KMS-11 (cell line): ENCODE measurements at regions not wholly inside any gene's neighbourhood (a gene's known extent, or its start where the extent isn't known, plus 50 kb on each side); places are given as distances from the start of the nearest gene placed in this dataset.

ENCODE experiments used
- H2AFZ ChIP-seq: fragments of 200-600 bp; sonication (generic); 2 replicates; pipeline ENCODE4 v1.6.1; 2016; ENCODE audit warnings: antibody characterized with exemption, mixed run types, low read depth
- H3K27ac ChIP-seq: fragments of 200-600 bp; sonication (generic); 2 replicates; pipeline ENCODE4 v1.6.1; 2016; ENCODE audit warnings: mild to moderate bottlenecking, mixed run types
- H3K27me3 ChIP-seq: fragments of 200-600 bp; sonication (generic); 2 replicates; pipeline ENCODE4 v1.6.1; 2017; ENCODE audit warnings: mild to moderate bottlenecking, low read depth, mixed run types, moderate library complexity; ENCODE audit not compliant: insufficient read depth
- H3K36me3 ChIP-seq: fragments of 200-600 bp; sonication (generic); 2 replicates; pipeline ENCODE4 v1.6.1; 2017; ENCODE audit warnings: mild to moderate bottlenecking, mixed run types; ENCODE audit not compliant: insufficient read depth
- H3K4me1 ChIP-seq: fragments of 200-600 bp; sonication (generic); 2 replicates; pipeline ENCODE4 v1.6.1; 2016; ENCODE audit warnings: mild to moderate bottlenecking, low read depth, mixed run types; ENCODE audit not compliant: poor library complexity, severe bottlenecking
- H3K4me2 ChIP-seq: fragments of 200-600 bp; sonication (generic); 2 replicates; pipeline ENCODE4 v1.7.0; 2016; ENCODE audit warnings: mild to moderate bottlenecking, mixed run types
- H3K4me3 ChIP-seq: fragments of 200-600 bp; sonication (generic); IDR thresholded peaks from 2 replicates; pipeline ENCODE4 v1.6.1; 2017; ENCODE audit warnings: low read depth, low read length, mixed read lengths; ENCODE audit not compliant: insufficient read depth
- H3K79me2 ChIP-seq: fragments of 200-600 bp; sonication (generic); 2 replicates; pipeline ENCODE4 v1.6.1; 2016; ENCODE audit warnings: low read depth, mixed run types; ENCODE audit not compliant: insufficient read depth
- H3K9ac ChIP-seq: fragments of 200-600 bp; sonication (generic); 2 replicates; pipeline ENCODE4 v1.6.1; 2016; ENCODE audit warnings: mild to moderate bottlenecking, mixed run types
- H4K20me1 ChIP-seq: fragments of 200-600 bp; sonication (generic); 2 replicates; pipeline ENCODE4 v1.6.1; 2016; ENCODE audit warnings: mild to moderate bottlenecking, mixed run types; ENCODE audit not compliant: insufficient read depth
- TF ChIP-seq, protein P1 (sequence below): fragments of 200-600 bp; sonication (generic); conservative IDR thresholded peaks from 2 replicates; pipeline ENCODE4 v1.6.1; 2017; ENCODE audit warnings: low read depth, mild to moderate bottlenecking, antibody characterized with exemption, low read length, moderate library complexity, mixed read lengths

DNA sequence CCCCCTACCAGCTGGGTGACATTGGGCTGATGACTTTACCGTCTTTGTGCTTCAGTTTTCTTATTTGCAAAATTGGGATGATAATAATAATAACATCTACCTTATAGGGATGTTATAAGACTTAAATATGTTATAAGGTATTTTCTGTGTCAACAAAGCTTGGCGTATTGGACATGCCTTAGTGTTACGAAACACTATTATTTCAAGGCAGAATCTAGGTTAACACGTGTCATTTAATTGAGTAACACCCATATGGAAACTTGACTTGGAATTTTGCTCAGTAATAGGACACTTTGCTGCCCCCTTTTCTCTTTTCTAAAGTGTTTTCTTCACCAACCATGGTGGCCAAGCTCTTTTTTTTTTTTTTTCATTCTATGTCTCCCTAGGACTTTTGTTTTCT is 294.2 kb upstream of the SALL1 start:
- H2AFZ ChIP-seq: no peak overlapping the region
- H3K4me3 ChIP-seq: no peak overlapping the region
- TF ChIP-seq, protein P1, sequence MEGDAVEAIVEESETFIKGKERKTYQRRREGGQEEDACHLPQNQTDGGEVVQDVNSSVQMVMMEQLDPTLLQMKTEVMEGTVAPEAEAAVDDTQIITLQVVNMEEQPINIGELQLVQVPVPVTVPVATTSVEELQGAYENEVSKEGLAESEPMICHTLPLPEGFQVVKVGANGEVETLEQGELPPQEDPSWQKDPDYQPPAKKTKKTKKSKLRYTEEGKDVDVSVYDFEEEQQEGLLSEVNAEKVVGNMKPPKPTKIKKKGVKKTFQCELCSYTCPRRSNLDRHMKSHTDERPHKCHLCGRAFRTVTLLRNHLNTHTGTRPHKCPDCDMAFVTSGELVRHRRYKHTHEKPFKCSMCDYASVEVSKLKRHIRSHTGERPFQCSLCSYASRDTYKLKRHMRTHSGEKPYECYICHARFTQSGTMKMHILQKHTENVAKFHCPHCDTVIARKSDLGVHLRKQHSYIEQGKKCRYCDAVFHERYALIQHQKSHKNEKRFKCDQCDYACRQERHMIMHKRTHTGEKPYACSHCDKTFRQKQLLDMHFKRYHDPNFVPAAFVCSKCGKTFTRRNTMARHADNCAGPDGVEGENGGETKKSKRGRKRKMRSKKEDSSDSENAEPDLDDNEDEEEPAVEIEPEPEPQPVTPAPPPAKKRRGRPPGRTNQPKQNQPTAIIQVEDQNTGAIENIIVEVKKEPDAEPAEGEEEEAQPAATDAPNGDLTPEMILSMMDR: no peak
- H4K20me1 ChIP-seq: no peaks in the 10 kb centered on the region
- no peaks in the 10 kb centered on the region for H3K36me3 ChIP-seq
- no peaks in the 10 kb centered on the region for H3K79me2 ChIP-seq
- no peaks in the 10 kb centered on the region for H3K27me3 ChIP-seq
- H3K27ac ChIP-seq: no peak overlapping the region
- no peak overlapping the region for H3K4me2 ChIP-seq
- no peak overlapping the region for H3K9ac ChIP-seq
- no peaks in the 10 kb centered on the region for H3K4me1 ChIP-seq

DNA sequence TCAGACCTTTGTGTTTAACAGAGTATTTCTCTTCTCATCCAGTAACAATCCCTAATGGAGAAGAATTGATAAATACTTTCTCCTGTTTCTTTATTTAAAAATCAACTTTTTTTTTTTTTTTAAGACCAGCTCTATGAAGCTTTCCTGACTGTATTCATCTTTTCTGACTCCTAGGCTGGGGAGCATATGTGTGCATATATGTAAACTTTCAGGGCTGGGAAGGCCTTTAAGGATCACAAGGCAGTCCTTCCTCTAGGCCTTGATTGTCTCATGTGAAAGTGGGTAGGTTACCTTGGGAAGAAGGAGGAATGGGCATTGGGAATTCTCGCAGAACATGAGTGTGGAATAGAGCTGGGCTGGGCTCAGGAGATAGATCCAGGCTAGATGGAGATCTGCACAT is 292.9 kb upstream of the SALL1 start:
- no peaks in the 10 kb centered on the region for H3K27me3 ChIP-seq
- H2AFZ ChIP-seq: no peak overlapping the region
- H3K4me3 ChIP-seq: no peak overlapping the region
- H3K4me2 ChIP-seq: no peak overlapping the region
- TF ChIP-seq, protein P1: no peak
- H3K4me1 ChIP-seq: no peaks in the 10 kb centered on the region
- no peak overlapping the region for H3K27ac ChIP-seq
- H4K20me1 ChIP-seq: no peaks in the 10 kb centered on the region
- no peak overlapping the region for H3K9ac ChIP-seq
- H3K36me3 ChIP-seq: no peaks in the 10 kb centered on the region
- no peaks in the 10 kb centered on the region for H3K79me2 ChIP-seq

DNA sequence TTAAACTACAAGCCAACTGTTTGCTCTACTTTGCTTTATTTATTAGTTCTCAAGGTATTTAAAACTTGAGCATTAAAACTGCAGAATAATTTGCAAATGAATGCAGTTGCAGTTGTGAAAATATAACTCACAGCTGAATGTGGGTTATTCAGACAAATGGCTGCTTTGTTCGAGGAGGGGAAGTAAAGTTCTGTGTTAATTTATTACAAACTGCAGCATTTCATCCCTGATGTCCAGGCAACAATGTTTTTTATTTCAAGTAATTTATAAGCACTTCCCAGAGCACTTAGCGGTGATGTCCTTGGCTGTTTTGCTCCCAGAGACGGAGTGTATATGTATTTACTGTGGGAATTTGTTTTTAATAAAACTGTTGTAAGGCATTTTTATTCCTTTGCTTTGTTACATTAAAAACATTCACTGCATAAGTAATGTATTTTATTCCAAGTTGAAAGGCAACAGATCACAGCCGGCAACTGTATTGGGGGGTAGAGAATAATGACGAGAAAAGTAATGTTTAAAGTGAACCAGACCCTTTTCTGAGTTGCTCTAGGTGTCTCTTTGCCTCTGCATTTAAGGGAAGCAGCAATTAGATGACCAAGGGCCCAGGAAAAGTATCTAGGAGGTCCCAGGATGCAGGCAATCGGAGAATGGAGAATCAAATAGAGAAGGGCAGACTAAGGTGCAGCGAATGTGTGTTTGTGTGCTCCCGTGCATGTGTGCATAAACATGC is 291.2 kb upstream of the SALL1 start:
- no peak overlapping the region for H3K4me2 ChIP-seq
- no peaks in the 10 kb centered on the region for H3K4me1 ChIP-seq
- no peak overlapping the region for H3K9ac ChIP-seq
- H3K4me3 ChIP-seq: no peak overlapping the region
- no peak overlapping the region for H2AFZ ChIP-seq
- H3K27ac ChIP-seq: no peak overlapping the region
- H4K20me1 ChIP-seq: no peaks in the 10 kb centered on the region
- H3K36me3 ChIP-seq: no peaks in the 10 kb centered on the region
- TF ChIP-seq, protein P1: no peak
- no peaks in the 10 kb centered on the region for H3K27me3 ChIP-seq
- H3K79me2 ChIP-seq: no peaks in the 10 kb centered on the region

DNA sequence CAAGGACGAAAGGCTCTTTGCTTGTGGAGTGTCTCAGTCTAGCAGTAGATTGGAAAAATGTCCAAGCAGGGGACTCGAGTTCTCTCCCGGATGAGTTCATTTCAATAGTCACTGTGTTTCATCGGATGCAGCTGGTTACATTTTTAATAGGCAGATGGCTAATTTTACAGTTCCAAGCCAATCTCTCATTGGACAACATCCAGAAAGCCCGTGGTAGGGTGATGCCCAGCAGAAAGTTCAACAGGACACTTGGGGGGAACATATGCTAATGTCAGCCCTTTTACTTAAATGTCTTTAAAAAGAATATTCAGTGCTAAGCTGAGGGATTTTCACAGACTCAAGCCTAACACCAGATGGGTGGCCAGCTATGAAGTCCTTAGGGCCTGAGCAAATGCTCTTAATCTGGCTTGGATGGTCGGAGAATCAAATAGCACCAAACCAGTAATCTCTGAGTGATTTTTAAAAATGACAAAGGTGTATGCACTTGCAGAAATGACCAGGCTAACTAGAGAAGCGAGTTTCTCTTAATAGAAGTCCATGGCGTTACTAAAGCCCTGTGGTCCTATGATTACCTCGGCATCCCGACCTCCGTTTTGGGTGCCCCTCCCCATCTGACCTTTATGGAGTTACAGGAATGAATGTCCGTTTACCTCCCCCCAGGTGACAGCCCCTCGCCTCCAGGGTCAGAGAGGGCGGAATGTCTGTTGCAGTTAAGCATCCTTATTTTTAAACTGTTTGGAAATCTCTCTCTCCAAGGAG is 289.2 kb upstream of the SALL1 start:
- no peak overlapping the region for H3K4me3 ChIP-seq

More for the DNA sequence above, 289.2 kb upstream of the SALL1 start:
- no peak overlapping the region for H3K9ac ChIP-seq
- H4K20me1 ChIP-seq: no peaks in the 10 kb centered on the region
- H3K4me1 ChIP-seq: no peaks in the 10 kb centered on the region
- H3K27ac ChIP-seq: no peak overlapping the region
- no peaks in the 10 kb centered on the region for H3K36me3 ChIP-seq
- no peak overlapping the region for H2AFZ ChIP-seq
- no peaks in the 10 kb centered on the region for H3K79me2 ChIP-seq
- no peak overlapping the region for H3K4me2 ChIP-seq
- TF ChIP-seq, protein P1: no peak
- H3K27me3 ChIP-seq: no peaks in the 10 kb centered on the region
